Neutrophil (primary cell): ENCODE measurements at regions not wholly inside any gene's neighbourhood (a gene's known extent, or its start where the extent isn't known, plus 50 kb on each side); places are given as distances from the start of the nearest gene placed in this dataset.

Experiments
- H3K27ac ChIP-seq: fragments of 200-600 bp; sonication (generic); 2 replicates; pipeline ENCODE4 v1.5.1; 2016; ENCODE audit warnings: mild to moderate bottlenecking, moderate library complexity
- H3K27me3 ChIP-seq: fragments of 200-600 bp; sonication (generic); 2 replicates; pipeline ENCODE4 v1.6.0; 2016; ENCODE audit warnings: mild to moderate bottlenecking
- H3K36me3 ChIP-seq: fragments of 200-600 bp; sonication (generic); 2 replicates; pipeline ENCODE4 v1.5.1; 2017
- H3K4me1 ChIP-seq, 2 experiments: fragments of 200-600 bp in 1 of 2; sonication (generic) in 1 of 2; 1 replicate in 1 of 2; 2 replicates in 1 of 2; pipeline versions ENCODE4 v1.5.1 to v1.6.1; 2013 to 2016; ENCODE audit warnings: low read depth in 1 of 2, low read length in 1 of 2, mild to moderate bottlenecking in 1 of 2, moderate library complexity in 1 of 2; ENCODE audit not compliant: control insufficient read depth in 1 of 2, insufficient read depth in 1 of 2
- H3K4me3 ChIP-seq, 2 experiments: fragments of 200-600 bp in 1 of 2; sonication (generic) in 1 of 2; 1 replicate in 1 of 2; 2 replicates in 1 of 2; pipeline ENCODE4 v1.5.1; 2013 to 2016; ENCODE audit warnings: low read depth in 1 of 2, low read length in 1 of 2, mild to moderate bottlenecking in 1 of 2, moderate library complexity in 1 of 2
- H3K9me3 ChIP-seq: fragments of 200-600 bp; sonication (generic); 2 replicates; pipeline ENCODE4 v1.5.1; 2016
- TF ChIP-seq, protein P1 (sequence below): fragments of 200-600 bp; sonication (generic); IDR thresholded peaks from 2 replicates; pipeline ENCODE4 v1.5.1; 2016; ENCODE audit warnings: antibody characterized with exemption

DNA sequence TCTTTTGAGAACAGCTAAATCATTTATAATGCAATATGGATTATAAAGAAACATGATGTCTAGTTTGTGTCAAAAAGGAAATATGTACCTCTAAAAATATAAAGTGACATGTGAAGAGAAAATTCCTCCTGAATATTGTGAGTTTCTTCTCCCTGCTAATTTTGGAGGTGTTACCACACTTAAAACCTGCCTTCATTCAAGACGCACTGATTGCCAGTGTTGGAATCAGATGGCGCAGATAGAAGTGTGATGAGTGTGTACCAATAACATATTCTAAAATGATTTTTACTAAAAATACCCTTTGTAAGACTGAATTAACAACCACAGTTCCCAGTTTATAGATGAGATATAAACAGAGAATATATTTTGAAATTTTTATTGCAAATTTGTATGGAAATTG is 681.8 kb upstream of the LRATD1 start:
- no peak overlapping the region for H3K4me3 ChIP-seq
- no peaks in the 10 kb centered on the region for H3K27me3 ChIP-seq
- no peaks in the 10 kb centered on the region for H3K9me3 ChIP-seq
- H3K27ac ChIP-seq = no peak overlapping the region
- TF ChIP-seq, protein P1, sequence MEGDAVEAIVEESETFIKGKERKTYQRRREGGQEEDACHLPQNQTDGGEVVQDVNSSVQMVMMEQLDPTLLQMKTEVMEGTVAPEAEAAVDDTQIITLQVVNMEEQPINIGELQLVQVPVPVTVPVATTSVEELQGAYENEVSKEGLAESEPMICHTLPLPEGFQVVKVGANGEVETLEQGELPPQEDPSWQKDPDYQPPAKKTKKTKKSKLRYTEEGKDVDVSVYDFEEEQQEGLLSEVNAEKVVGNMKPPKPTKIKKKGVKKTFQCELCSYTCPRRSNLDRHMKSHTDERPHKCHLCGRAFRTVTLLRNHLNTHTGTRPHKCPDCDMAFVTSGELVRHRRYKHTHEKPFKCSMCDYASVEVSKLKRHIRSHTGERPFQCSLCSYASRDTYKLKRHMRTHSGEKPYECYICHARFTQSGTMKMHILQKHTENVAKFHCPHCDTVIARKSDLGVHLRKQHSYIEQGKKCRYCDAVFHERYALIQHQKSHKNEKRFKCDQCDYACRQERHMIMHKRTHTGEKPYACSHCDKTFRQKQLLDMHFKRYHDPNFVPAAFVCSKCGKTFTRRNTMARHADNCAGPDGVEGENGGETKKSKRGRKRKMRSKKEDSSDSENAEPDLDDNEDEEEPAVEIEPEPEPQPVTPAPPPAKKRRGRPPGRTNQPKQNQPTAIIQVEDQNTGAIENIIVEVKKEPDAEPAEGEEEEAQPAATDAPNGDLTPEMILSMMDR = no peak
- no peaks in the 10 kb centered on the region for H3K4me1 ChIP-seq
- H3K36me3 ChIP-seq = no peaks in the 10 kb centered on the region

DNA sequence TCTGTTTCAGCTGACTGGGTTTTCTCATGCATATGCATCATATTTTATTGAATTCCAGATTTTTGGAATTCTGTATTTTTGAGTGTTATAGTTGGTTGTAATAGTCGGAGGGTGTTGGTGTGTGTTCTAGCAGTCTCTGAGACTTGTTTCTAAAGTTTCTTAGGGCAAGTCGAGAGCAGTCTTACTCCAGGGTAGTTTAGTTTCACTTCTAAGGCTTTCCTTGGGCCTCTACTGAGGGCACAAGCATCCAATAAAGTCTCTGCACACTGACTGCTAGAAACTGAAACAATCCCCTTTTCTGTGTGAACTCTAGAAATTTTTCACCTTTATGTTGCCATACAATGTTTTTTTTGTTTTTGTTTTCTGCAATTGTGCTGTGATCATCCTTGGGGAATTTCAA is 663.7 kb upstream of the LRATD1 start:
- no peaks in the 10 kb centered on the region for H3K4me1 ChIP-seq
- H3K27me3 ChIP-seq = no peaks in the 10 kb centered on the region
- no peaks in the 10 kb centered on the region for H3K9me3 ChIP-seq
- TF ChIP-seq, protein P1 = no peak
- H3K27ac ChIP-seq = no peak overlapping the region
- H3K4me3 ChIP-seq = no peak overlapping the region
- H3K36me3 ChIP-seq = no peaks in the 10 kb centered on the region

DNA sequence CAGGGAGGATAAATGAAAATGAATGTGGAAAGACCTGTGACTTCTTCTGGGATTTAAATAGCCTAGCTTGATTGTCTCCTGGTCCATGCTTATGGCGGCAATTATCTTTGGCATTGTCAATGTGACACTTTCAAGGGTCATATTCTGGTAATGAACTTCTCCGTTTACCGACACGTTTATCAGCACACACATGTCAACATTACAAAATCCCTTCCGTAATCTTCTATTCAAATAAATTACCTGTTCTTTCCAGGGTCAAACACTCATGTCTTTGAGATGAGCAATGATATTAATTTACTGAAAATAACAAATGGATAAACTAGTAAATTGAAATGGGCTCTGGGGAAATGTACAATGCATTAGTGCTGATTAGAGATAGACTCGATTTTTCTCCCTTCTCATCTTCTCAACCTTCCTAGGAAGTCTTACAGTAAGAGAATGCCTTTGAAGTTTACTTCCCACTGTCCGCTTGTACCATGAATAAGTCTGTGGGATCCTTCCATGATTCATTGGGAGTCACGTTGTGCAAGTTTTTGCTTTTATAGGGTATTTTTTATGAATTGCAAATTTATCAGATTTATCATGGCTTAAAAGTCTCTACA is 646.3 kb upstream of the LRATD1 start:
- TF ChIP-seq, protein P1 = no peak
- Histone ChIP-seq H3K27ac (no peak overlapping the region), H3K4me3 (no peak overlapping the region), H3K9me3 (no peaks in the 10 kb centered on the region), H3K4me1 (no peaks in the 10 kb centered on the region), H3K36me3 (no peaks in the 10 kb centered on the region), H3K27me3 (no peaks in the 10 kb centered on the region)

DNA sequence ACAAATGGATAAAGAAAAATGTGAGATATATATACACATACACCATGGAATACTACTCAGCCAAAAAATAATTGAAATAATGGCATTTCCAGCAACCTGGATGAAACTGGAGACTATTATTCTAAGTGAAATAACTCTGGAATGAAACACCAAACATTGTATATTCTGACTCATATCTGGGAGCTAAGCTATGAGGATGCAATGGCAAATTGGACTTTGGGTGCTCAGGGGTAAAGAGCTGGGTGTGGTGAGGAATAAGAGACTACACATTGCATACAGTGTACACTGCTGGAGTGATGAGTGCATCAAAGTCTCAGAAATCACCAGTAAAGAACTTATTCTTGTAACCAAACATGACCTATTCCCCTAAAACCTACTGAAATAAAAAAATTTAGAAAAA is 636.0 kb upstream of the LRATD1 start:
- no peaks in the 10 kb centered on the region for H3K9me3 ChIP-seq
- TF ChIP-seq, protein P1 = no peak

DNA sequence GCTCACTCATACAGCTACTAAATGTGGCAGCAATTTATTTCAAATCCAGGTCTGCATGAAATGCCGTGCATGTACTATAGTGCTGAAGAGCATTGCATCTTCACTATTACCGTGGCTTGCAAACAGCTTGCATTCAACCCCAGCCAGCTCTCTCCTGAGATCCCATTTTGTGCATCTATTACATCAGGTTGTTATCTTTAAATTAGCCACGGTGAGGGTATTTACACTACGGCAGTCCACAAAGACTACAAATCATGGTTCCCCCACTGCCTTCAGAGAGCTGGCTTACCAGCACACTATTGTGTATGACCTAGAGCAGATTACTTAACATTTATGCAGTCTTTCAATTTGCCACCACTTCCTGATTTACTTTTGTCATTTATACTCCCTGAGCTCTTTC is 621.3 kb upstream of the LRATD1 start:
- Histone ChIP-seq H3K4me3 (no peak overlapping the region), H3K36me3 (no peaks in the 10 kb centered on the region), H3K27ac (no peak overlapping the region), H3K27me3 (no peaks in the 10 kb centered on the region), H3K9me3 (no peaks in the 10 kb centered on the region), H3K4me1 (no peaks in the 10 kb centered on the region)
- TF ChIP-seq, protein P1 = no peak

More for the DNA sequence above, 636.0 kb upstream of the LRATD1 start:
- no peaks in the 10 kb centered on the region for H3K27me3 ChIP-seq
- H3K4me3 ChIP-seq = no peak overlapping the region
- H3K36me3 ChIP-seq = no peaks in the 10 kb centered on the region
- no peaks in the 10 kb centered on the region for H3K4me1 ChIP-seq
- no peak overlapping the region for H3K27ac ChIP-seq
